Hindlimb muscle (tissue), 1 donor: ENCODE measurements at regions not wholly inside any gene's neighbourhood (a gene's known extent, or its start where the extent isn't known, plus 50 kb on each side); places are given as distances from the start of the nearest gene placed in this dataset.
A peak's percentile ranks its signal among the peaks of the same experiment; 100 is the strongest.
"Not testable (repeated sequence)": the region's sequence is repeated elsewhere in the genome, so short reads cannot be mapped to it uniquely, and the experiment has no call there.

Experiments
- DNase-seq: peaks from one replicate; pipeline ENCODE4 v3.0.0-alpha.2; 2013

- no peak for DNase-seq
Measured at GRCh38 chr9:85200726-85201404, 531.3 kb downstream of the NTRK2 start.

GRCh38 chr9:85199866-85200495 is 530.5 kb downstream of the NTRK2 start:
- DNase-seq: no peak

- DNase-seq: no peak
Measured at GRCh38 chr9:85192750-85193149, 523.2 kb downstream of the NTRK2 start.

GRCh38 chr9:85186218-85186585 is 516.7 kb downstream of the NTRK2 start:
- no peak for DNase-seq

- DNase-seq: no peak
Measured at GRCh38 chr9:85185486-85186217, 516.1 kb downstream of the NTRK2 start.

GRCh38 chr9:85182383-85182782 is 512.9 kb downstream of the NTRK2 start:
- DNase-seq: no peak

GRCh38 chr9:85178474-85178873 is 508.9 kb downstream of the NTRK2 start:
- no peak for DNase-seq

GRCh38 chr9:85173967-85174366 is 504.4 kb downstream of the NTRK2 start:
- no peak for DNase-seq

- DNase-seq: peak; percentile 54
Measured at GRCh38 chr9:85172001-85172978, 502.8 kb downstream of the NTRK2 start.

- DNase-seq: no peak
Measured at GRCh38 chr9:85171163-85171562, 501.6 kb downstream of the NTRK2 start.

GRCh38 chr9:85168412-85168811 is 498.9 kb downstream of the NTRK2 start:
- DNase-seq: no peak

- no peak for DNase-seq
Measured at GRCh38 chr9:85167146-85167545, 497.6 kb downstream of the NTRK2 start.

GRCh38 chr9:85163825-85164224 is 494.3 kb downstream of the NTRK2 start:
- no peak for DNase-seq

GRCh38 chr9:85163415-85163814 is 493.9 kb downstream of the NTRK2 start:
- no peak for DNase-seq

GRCh38 chr9:85162822-85163221 is 493.3 kb downstream of the NTRK2 start:
- no peak for DNase-seq

GRCh38 chr9:85160944-85161343 is 491.4 kb downstream of the NTRK2 start:
- DNase-seq: not testable (repeated sequence)

GRCh38 chr9:85158512-85158911 is 489.0 kb downstream of the NTRK2 start:
- no peak for DNase-seq

GRCh38 chr9:85157772-85158171 is 488.2 kb downstream of the NTRK2 start:
- no peak for DNase-seq

GRCh38 chr9:85156652-85157051 is 487.1 kb downstream of the NTRK2 start:
- no peak for DNase-seq

GRCh38 chr9:85155352-85155751 is 485.8 kb downstream of the NTRK2 start:
- peak; percentile 73 for DNase-seq

GRCh38 chr9:85151741-85152140 is 482.2 kb downstream of the NTRK2 start:
- DNase-seq: no peak

GRCh38 chr9:85151162-85151561 is 481.6 kb downstream of the NTRK2 start:
- no peak for DNase-seq
